OCI-LY7 (cell line): ENCODE measurements at regions not wholly inside any gene's neighbourhood (a gene's known extent, or its start where the extent isn't known, plus 50 kb on each side); places are given as distances from the start of the nearest gene placed in this dataset.

Experiments used
- BruUV-seq: library from RNA; stranded (reverse); fragments of 400-500 nt; replicated peaks from 2 replicates; lab custom pipeline; 2021; lab: Mats Ljungman, UMichigan
- CTCF ChIA-PET: fragments of 300-600 bp; sonication (Branson Sonifier 250); formaldehyde crosslinking; loops from one replicate; lab custom pipeline; 2022; ENCODE audit warnings: antibody characterized with exemption; ENCODE audit not compliant: unreplicated experiment; lab: Charles Lee
- POLR2A ChIA-PET: fragments of 300-600 bp; sonication (Branson Sonifier 250); formaldehyde crosslinking; loops from one replicate; lab custom pipeline; 2022; ENCODE audit warnings: antibody characterized with exemption; lab: Charles Lee
- DNase-seq: peaks from one replicate; pipeline ENCODE4 v3.0.0-alpha.2; 2015; ENCODE audit warnings: low spot score
- H2AFZ ChIP-seq: fragments of 200-600 bp; sonication (generic), shearing (Covaris generic); 2 replicates; pipeline ENCODE4 v1.6.1; 2014; ENCODE audit warnings: mild to moderate bottlenecking, antibody characterized with exemption, low read length, moderate library complexity
- H3K27ac ChIP-seq: fragments of 200-600 bp; sonication (generic); 2 replicates; pipeline ENCODE4 v1.5.1; 2014; ENCODE audit warnings: mixed run types, low read depth, mild to moderate bottlenecking, moderate library complexity, low read length, inconsistent platforms; ENCODE audit not compliant: poor library complexity, severe bottlenecking
- H3K36me3 ChIP-seq: fragments of 200-600 bp; sonication (generic); 2 replicates; pipeline ENCODE4 v1.6.1; 2014; ENCODE audit warnings: mild to moderate bottlenecking, antibody characterized with exemption, low read length, moderate library complexity, mixed read lengths; ENCODE audit not compliant: insufficient read depth
- H3K4me1 ChIP-seq: fragments of 200-600 bp; sonication (generic); 2 replicates; pipeline ENCODE4 v1.5.1; 2014; ENCODE audit warnings: mild to moderate bottlenecking, low read length; ENCODE audit not compliant: insufficient read depth, poor library complexity, severe bottlenecking
- H3K4me2 ChIP-seq: fragments of 200-600 bp; sonication (generic); 2 replicates; pipeline ENCODE4 v1.6.1; 2014; ENCODE audit warnings: mild to moderate bottlenecking, low read length
- H3K4me3 ChIP-seq: fragments of 200-600 bp; sonication (generic); 2 replicates; pipeline ENCODE4 v1.5.1; 2014; ENCODE audit warnings: mild to moderate bottlenecking, low read depth, low read length; ENCODE audit not compliant: poor library complexity, severe bottlenecking
- H3K79me2 ChIP-seq: fragments of 200-600 bp; sonication (generic); 2 replicates; pipeline ENCODE4 v1.6.1; 2016; ENCODE audit warnings: low read depth, mild to moderate bottlenecking, low read length, moderate library complexity, mixed read lengths; ENCODE audit not compliant: insufficient read depth
- H3K9me2 ChIP-seq: fragments of 200-600 bp; sonication (generic); 2 replicates; pipeline ENCODE4 v1.6.1; 2016; ENCODE audit warnings: mild to moderate bottlenecking, low read length, mixed read lengths; ENCODE audit not compliant: insufficient read depth
- H3K9me3 ChIP-seq: fragments of 200-600 bp; sonication (generic); 2 replicates; pipeline ENCODE4 v1.6.1; 2014; ENCODE audit warnings: mild to moderate bottlenecking, mixed run types, low read length, mixed read lengths
- H4K20me1 ChIP-seq: fragments of 200-600 bp; sonication (generic); 2 replicates; pipeline ENCODE4 v1.6.1; 2014; ENCODE audit warnings: mild to moderate bottlenecking, antibody characterized with exemption, low read length, moderate library complexity, mixed read lengths; ENCODE audit not compliant: insufficient read depth
- EZH2phosphoT487 ChIP-seq: fragments of 200-600 bp; sonication (generic); IDR thresholded peaks from 2 replicates; pipeline ENCODE4 v1.6.1; 2018; ENCODE audit warnings: low read depth, borderline replicate concordance, mild to moderate bottlenecking, mixed run types, antibody characterized with exemption, low read length, moderate library complexity, mixed read lengths
- intact Hi-C: fragments of 100-400 bp; cut with micrococcal nuclease; formaldehyde crosslinking; loops from one replicate; pipeline ENCODE4 v1.10.0; 2022; ENCODE audit not compliant: unreplicated experiment
- TF ChIP-seq, protein P1 (sequence below): fragments of 200-600 bp; sonication (generic); conservative IDR thresholded peaks from 2 replicates; pipeline ENCODE4 v1.5.1; 2014; ENCODE audit warnings: mild to moderate bottlenecking, antibody characterized with exemption, low read length, moderate library complexity, mixed read lengths

DNA sequence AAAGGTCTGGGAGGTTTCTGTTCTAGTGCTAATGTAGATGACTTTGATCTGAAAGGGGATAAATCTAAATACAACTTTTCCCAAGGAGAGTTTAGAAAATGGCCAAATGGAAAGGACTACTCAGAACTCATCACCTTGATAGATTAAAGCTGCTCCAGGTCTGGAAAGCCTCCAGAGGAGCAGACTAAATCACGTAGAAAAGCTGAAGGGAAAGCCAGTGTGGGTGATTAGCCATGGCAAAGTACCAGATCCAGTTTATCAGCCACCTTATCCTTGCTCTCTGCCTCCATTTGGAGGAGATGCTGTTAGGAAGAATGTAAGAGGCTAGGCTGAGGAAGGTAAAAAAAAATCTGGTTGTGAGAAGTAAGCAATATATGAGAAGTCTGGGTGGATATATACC is 120.7 kb upstream of the RAI14 start:
- no peak for TF ChIP-seq EZH2phosphoT487
- TF ChIP-seq, protein P1, sequence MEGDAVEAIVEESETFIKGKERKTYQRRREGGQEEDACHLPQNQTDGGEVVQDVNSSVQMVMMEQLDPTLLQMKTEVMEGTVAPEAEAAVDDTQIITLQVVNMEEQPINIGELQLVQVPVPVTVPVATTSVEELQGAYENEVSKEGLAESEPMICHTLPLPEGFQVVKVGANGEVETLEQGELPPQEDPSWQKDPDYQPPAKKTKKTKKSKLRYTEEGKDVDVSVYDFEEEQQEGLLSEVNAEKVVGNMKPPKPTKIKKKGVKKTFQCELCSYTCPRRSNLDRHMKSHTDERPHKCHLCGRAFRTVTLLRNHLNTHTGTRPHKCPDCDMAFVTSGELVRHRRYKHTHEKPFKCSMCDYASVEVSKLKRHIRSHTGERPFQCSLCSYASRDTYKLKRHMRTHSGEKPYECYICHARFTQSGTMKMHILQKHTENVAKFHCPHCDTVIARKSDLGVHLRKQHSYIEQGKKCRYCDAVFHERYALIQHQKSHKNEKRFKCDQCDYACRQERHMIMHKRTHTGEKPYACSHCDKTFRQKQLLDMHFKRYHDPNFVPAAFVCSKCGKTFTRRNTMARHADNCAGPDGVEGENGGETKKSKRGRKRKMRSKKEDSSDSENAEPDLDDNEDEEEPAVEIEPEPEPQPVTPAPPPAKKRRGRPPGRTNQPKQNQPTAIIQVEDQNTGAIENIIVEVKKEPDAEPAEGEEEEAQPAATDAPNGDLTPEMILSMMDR, result no peak
- Histone ChIP-seq H3K9me3 (no peaks in the 10 kb centered on the region), H3K4me3 (no peak overlapping the region), H2AFZ (no peak overlapping the region), H3K4me1 (no peaks in the 10 kb centered on the region), H3K27ac (no peak overlapping the region), H4K20me1 (no peaks in the 10 kb centered on the region), H3K4me2 (no peak overlapping the region), H3K79me2 (no peaks in the 10 kb centered on the region), H3K9me2 (no peaks in the 10 kb centered on the region), H3K36me3 (no peaks in the 10 kb centered on the region)
- DNase-seq, result no peak
- intact Hi-C loops, result no loop called here
- BruUV-seq, result no TSS peak
- ChIA-PET POLR2A (interaction anchor here (0.5 to 0.7 kb wide), 2 partner anchors 15 to 351 kb away, joined by 3 read pairs; no protein-coding TSS in a partner anchor), CTCF (no interaction called here)

- intact Hi-C loops, result no loop called here
- Histone ChIP-seq H3K9me3 (no peaks in the 10 kb centered on the region), H2AFZ (no peak overlapping the region), H3K36me3 (no peaks in the 10 kb centered on the region), H3K4me1 (no peaks in the 10 kb centered on the region), H3K79me2 (no peaks in the 10 kb centered on the region), H3K27ac (no peak overlapping the region), H3K9me2 (no peaks in the 10 kb centered on the region), H3K4me3 (no peak overlapping the region), H4K20me1 (no peaks in the 10 kb centered on the region), H3K4me2 (no peak overlapping the region)
- no peak for DNase-seq
- BruUV-seq, result no TSS peak
- no peak for TF ChIP-seq EZH2phosphoT487
- TF ChIP-seq, protein P1, result no peak
- ChIA-PET POLR2A (interaction anchor here (0.5 to 0.7 kb wide), 2 partner anchors 14 to 350 kb away, joined by 3 read pairs; no protein-coding TSS in a partner anchor), CTCF (no interaction called here)
Observed at GRCh38 chr5:34535944-34536623, 120.0 kb upstream of the RAI14 start.

- H3K4me2 ChIP-seq, result no peak overlapping the region
- DNase-seq, result no peak
- H3K9me3 ChIP-seq, result no peaks in the 10 kb centered on the region
- H3K79me2 ChIP-seq, result no peaks in the 10 kb centered on the region
- TF ChIP-seq, protein P1, result no peak
- TF ChIP-seq EZH2phosphoT487, result no peak
- ChIA-PET POLR2A (no interaction called here), CTCF (no interaction called here)
- H3K27ac ChIP-seq, result no peak overlapping the region
- H2AFZ ChIP-seq, result no peak overlapping the region
- no peaks in the 10 kb centered on the region for H3K36me3 ChIP-seq
- no peaks in the 10 kb centered on the region for H3K4me1 ChIP-seq
- H4K20me1 ChIP-seq, result no peaks in the 10 kb centered on the region
- no peaks in the 10 kb centered on the region for H3K9me2 ChIP-seq
- H3K4me3 ChIP-seq, result no peak overlapping the region
- no TSS peak for BruUV-seq
- intact Hi-C loops, result no loop called here
Observed at GRCh38 chr5:34536699-34537098, 119.4 kb upstream of the RAI14 start.
